GM04504 (cell line): ENCODE measurements at regions not wholly inside any gene's neighbourhood (a gene's known extent, or its start where the extent isn't known, plus 50 kb on each side); places are given as distances from the start of the nearest gene placed in this dataset.

ENCODE experiments used
- DNase-seq: peaks from one replicate; pipeline ENCODE4 v3.0.0-alpha.2; 2012; ENCODE audit warnings: low read depth

DNA sequence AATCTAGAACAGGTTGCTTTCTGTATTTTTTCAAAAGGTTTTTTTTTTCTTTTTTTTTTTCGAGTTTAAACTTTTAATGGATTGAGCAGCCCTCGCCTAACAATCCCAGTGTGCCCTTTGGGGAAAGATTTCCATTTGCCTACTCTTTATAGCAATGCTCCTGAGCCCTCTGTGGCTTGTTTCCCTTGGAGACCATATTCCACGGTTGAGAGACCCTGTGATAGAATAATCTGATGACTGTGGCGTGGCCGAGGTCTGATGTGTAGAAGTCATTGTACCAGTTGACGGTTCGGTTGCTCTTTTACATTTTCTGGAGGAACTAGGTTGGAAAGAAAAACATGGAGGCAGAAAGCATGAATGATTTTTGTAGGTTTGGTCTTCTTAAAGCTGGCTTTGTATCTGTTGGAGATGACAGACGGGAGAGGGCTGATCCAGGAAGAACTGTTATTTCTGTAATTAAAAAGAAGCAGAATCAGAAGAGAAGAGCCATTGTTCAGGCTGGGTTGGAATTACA, 305.7 kb upstream of the NRIP1 start:
- no peak for DNase-seq

DNA sequence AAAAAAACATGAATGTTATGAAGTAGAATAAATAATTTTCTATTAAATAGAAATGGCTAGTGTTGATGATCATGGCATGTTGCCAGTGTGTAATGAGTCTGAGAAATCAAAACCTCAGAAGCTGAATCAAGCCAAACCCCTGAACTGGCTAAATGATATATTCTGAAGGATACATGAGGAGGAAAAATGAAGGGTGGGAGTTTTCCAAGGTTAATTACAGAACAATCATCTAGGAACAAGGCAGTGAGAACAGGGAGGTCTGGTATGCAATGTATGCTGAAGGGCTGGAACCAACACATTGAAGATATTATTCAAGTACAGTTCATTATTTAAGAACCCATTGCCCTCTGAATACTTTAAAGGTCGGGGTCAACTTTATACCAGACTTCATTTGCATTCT, 309.1 kb upstream of the NRIP1 start:
- no peak for DNase-seq

DNA sequence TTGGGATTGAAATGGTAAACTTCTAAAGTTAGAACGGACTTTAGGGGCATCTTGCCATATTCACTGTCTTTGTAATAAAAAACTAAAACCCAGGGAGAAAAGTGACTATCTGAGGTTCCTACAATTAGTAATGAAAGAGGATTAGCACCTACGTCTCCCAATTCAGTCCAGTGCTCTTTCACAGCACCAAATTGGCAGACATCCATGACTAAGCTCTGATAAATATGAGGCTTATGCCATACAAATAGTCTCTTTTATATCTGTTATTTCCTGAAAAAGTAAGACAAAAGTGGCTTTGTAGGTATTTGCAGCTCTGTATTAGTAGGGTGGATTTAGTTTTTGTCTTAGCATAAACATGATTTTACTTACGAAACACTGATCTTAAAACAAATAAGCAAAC, 315.0 kb upstream of the NRIP1 start:
- no peak for DNase-seq

DNA sequence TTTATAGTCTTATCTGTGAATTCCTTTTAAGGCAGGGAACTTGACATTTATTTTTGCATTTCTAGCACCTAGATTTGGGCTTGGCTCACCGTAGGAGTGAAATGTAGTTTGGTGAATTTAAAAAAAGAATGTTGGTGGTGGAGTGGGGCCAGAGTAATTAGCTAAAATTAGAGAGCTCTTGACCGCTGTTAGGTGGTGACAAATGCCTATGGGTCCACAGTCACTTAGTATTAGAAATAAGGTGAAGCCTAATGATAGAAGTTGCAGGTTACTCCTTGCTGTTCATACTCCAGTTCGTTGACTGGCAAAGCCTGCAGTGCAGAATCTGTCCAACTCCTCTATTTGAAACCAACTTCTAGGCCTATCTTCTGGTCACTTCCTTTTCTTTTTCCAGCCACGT, 318.8 kb upstream of the NRIP1 start:
- no peak for DNase-seq

DNA sequence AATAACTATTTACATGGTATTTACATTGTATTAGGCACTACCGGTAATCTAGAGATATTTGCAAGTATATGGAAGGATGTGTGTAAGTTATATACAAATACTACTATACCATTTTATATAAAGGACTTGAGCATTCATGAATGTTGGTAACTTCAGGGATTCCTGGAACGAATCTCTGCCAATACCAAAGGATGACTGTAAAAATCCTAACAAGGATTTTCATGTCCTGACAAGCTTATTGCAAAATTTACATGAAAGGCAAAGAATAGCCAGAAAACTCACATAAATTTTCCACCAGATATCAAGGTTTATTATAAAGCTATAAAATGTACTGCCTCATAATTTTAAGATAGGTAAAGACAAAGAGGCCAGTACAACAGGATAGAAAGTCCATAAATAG, 325.2 kb upstream of the NRIP1 start:
- DNase-seq = no peak

DNA sequence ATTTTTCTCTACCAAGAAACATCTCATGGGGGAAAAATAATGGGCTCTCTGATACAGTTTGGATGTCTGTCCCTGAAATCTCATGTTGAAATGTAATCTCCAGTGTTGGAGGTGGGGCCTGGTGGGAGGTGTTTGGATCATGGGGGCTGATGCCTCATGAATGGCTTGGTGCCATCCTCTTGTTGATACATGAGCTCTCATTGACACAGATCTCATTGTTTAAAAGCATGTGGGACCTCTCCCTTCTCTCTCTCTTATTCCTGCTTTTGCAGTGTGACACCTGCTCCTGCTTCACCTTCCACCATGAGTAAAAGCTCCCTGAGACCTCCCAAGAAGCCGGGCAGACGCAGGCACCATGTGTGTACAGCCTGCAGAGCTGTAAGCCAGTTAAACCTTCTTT, 332.5 kb upstream of the NRIP1 start:
- no peak for DNase-seq

DNA sequence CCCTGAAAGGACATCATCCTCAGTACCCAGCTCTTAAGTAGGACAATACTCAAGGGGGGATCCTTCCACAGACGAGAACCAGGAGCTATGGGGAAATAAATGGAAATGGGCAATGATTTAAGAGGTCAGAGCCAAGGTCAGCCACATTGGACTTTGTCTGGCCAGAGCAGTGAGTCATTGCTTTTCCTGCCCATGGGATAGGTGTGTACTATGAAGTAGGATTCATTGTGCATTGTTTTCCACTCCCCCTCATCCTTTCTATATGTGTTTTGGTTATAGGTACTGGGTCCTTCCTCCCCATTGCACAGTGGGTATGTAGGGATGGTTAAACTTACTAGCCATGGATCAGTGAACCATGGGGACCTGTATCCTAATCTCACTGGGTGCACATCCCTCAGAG, 328.9 kb upstream of the USP25 start:
- DNase-seq = no peak

DNA sequence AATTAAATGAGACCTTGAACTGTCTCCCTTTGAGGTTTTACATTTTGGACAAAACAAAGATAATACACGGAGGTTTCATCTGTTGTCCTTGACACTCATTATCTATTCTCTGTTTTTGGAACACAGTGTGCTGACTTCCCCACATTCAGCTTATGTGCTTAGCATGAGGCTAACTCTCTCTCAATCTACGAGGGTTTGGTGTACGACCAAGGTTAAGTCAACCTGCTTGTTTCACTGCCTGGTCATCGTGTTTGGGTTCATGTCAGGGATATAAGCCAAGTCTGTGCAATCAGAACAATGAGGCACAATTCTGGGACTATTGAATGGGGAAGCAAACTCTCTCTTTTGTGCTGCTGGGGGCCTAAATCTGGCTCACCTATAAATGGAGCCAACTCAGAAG, 328.5 kb upstream of the USP25 start:
- DNase-seq = no peak

DNA sequence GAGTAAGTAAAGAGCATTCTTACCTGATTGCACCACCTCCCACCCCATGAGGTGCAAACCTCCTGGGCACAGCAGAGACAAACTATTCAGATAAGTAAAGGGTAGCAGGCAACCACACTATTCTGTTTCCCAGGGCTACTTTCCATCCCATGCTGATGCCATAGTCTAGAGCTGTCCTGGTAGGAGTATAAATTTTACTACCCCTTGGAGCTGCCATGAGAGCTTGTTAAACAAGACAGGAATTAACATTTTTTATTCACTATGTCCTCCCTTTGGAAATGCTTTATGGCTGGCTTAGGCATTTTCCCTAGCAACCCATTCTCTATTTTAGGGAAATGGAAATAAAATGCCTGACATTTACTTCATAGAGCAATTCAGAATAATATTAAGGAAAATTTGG, 324.6 kb upstream of the USP25 start:
- DNase-seq = no peak

DNA sequence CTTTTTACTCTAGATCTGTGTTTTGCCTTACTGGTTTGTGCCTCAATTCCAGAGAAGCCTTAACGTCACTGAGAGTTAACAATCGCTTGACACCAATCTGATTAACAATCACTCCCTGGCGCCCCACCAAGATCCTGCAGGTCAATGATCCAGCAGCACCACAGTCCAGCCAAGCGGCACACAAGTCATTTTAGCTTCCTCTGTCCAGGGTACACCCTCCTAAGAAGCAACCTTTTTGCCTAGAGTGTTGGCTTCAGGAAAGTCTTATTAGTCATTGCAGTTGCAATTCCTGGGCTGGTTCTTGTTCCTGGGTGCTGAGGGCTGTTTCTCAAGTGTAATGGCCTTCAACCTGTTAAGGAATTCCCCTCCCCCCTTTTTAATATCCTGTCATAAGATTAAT, 323.0 kb upstream of the USP25 start:
- DNase-seq = no peak

DNA sequence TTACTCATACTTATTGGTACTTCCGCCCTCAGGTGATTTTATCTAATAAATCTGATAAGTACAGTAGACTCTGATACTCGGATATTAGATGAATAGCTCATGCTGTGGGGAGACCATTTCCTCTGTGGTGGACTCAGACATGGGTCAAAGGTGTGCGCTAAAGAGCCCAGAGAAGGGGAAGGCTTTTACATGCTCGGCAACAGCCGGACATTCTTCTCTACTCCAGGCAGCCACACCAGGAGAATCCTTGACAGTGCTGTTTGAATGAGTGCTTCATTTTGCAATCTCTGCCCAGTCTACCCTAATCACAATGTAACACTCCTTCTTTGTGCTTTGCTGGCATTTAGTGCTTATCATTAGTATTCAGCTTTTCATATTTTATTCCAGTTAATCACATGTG, 322.2 kb upstream of the USP25 start:
- no peak for DNase-seq

DNA sequence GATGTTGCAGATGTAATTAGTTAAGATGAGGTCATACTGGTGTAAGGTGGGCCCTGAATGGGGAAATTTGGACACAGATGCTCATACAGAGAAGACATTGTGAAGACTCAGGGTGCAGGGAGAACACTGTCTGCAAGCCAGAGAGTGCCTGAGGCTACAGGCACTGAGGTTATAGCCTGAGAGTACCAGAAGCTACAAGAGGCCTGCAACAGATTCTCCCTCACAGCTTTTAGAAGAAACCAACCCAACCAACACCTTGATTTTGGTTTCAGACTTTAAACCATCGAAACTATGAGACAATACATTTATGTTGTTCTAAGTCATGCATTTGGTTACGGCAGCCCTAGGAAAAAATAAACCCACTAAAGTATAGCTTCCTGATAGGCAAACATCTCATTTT, 321.7 kb upstream of the USP25 start:
- no peak for DNase-seq

DNA sequence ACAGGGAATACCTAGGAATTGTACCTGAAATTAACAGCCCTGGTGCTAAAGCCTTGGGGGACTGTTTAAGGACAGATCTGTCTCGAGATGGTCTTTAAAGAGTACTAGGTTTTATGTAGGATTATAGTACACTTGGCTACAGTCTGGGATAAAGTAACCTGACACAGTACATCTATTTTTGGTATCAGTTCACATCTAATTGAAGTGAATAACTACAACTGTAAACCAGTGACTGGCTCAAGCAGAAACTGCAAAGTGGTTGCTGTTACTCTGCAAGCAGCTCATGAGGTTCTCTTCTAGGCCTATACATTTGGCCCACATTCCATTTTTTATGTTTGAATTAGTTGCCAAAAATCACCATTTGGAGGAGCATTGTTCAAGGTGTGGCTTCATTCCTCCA, 320.8 kb upstream of the USP25 start:
- DNase-seq = no peak

DNA sequence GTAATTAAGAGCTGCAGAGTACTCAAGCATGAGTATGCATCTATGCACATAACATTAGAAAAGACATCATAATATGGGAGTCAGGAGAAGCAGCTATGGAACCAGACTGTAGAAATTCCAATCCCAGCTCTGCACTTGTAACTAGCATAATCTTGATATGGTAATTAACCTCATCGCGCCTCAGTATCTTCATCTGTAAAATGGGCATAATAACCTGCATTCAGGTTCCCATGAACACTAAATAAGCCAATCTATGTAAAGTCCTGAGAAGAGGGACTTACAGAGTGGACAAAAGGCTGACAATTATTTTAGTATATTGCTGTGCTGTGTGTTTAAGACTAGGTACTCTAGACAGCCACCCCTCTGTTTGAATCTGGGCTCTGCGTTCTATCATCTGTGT, 318.9 kb upstream of the USP25 start:
- DNase-seq = no peak

DNA sequence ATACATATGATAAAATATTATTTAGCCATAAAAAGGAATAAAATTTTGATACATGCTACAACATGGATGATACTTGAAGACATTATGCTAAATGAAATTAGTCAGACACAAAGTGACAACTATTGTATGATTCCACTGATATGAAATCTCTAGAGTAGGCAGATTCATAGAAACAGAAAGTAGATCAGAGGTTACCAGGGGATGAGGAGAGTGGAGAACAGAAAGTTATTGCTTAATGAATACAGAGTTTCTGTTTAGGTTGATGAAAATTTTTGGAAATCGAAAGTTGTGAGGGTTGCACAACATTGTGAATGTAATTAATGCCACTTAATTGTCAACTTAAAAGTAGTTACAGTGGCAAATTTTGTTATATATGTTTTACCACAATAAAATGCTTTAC, 315.7 kb upstream of the USP25 start:
- DNase-seq = no peak

DNA sequence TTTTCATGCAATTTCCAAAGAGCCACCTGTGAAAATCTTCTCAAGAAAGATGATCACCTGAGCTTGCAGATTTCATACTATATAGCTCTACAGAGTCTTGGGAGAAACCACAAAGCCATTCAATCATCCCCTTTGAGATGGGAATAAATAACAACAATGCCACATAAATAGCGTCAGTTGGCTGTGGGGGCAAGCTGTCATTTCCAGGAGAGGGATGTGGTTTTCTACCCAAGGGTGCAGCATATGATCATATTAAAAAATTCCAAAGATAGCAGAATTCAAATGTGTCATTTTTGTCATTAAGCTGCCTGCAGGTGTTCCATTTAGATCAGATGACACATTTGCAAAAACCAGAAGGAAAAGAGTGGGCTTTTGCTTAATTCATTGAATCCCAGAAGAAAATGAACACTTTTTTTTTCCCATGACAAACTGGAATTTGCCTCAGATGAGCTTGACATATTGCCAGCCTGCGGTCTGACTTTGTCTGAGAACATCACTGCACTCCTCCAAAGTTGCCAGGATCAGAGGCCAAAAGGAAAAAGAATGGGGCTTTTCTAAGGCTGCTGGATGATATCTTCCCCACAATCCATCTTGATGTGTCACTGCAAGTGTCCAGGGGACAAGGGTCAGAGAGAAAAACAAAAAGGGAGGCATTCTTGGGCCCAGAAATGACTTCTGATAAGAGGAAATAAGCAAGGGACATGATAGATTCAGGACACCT, 314.1 kb upstream of the USP25 start:
- DNase-seq = no peak

DNA sequence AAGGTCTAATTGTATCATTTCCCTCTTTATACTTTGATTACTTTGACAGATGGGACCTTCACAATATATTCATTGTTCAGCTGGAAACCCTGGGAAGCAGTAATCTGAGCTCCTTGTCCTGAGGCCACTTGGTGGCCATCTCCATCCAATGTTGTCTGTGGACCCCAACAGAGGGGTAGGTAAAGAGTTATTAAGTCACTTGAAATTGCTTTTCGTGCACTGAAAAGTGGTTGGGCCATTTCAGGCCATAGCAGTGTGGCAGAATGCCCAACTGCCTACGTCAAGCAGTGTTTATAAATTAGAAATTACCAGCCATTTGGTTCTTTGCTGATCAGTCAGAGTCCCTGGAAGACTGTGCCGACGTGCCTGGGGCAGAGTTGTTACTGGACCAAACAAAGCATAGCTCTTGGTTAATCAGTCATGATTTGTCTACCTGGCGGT, 308.3 kb upstream of the USP25 start:
- no peak for DNase-seq

DNA sequence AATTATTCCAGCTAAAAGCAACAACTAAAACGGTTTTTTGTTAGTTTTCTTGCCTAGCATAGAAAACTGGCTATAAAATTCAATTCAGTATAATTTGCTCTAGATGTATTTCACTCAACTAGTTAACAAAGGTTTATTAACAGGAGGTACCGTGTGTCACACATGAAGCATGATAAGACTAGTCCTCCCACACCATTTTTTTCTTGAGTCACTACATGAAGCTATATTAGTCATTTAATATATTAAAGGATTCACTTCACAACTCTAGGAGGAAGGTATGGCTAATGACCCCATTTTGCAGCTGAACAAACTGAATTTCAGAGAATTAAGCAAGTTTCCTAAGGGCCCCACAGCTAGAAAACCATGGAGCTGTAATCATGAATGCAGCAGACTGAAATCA, 307.8 kb upstream of the USP25 start:
- DNase-seq = no peak

DNA sequence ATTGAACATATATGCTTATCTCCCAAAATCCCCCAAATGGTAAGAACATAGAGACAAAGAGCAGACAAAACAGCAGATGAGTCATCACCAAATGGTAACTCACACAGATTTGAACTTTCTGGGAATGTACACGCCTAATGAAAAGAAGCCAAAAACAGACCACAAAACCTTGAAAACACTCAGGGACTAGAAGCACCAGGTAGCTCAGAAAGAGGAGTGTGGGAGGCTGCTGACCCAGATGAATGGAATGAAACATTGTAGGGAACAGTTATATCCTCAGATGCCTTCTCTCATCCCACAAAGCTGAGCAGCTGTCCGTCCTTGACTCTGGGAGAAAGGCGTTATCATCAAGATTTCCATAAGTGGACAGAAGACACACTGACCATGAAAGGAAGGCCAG, 307.0 kb upstream of the USP25 start:
- DNase-seq = no peak

DNA sequence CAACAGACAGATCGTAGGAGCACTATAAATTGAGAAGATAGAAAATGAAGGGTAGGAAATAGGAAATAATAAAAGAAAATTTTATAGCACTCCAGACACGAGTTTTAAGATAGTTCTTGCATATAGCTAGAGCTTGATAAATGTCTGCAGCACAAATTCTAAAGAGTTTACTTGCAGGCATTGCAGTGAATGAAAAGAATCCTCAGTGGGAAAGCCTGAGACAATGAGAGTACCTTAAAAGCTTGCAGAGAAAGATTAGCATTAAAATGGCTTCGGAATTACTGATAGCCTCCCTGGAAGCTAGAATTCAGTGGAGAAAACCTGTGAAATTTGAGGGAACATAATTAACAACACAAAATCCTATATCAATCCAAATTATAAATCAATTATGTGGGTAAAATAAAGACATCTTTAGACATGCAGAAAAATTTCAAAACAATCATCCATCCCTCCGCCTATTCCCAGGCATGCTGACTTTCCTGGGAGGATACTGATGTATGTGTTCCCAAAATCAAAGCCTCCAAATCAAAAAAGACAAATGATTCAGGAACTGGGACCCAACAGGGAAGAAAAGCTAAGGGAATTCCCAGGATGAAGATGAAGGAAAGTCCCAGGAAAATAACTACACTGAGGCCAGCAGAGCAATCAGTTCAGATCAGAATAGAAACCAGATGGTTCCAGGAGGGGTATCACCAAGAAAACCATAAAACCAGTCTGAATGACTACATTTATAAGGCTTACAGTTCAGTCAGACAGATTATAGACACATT, 305.9 kb upstream of the USP25 start:
- DNase-seq = no peak

DNA sequence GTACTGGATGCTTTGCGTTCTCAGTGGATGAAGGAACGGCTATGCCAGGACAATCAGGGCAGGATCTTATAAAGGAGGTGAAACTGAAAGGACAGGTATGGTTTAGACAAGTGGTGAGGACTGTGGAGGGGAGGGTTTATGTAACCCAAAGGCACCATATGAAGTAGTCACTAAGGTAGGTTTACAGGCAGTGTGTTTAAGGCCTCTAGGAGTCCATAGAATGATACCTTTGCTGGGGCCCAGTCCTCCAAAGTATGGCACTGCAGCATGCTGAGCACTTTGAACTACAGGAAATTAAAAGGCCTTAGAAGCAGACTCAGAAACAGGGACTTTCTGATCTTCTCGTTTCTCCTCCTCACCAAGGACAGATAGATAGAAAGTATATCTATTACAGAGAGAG, 304.7 kb upstream of the USP25 start:
- DNase-seq = no peak

DNA sequence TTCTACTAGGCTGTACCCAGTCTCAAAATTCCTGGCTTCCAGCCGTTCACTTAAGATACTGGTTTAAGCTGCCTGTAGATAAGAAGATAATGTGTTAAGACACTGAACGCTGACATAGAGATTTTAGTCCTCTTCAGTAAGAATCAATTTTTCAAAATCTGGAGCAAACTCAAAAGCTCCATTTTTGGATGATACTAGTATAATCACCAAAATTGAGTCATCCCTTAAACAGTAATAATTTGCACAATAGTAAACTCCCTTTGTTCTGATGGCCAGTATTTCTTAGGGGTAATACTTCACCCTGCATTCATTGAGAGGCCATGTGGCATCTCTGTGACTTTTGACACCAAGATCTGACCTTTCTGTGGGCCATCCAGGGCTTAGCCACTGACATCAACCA, 299.8 kb upstream of the USP25 start:
- no peak for DNase-seq

DNA sequence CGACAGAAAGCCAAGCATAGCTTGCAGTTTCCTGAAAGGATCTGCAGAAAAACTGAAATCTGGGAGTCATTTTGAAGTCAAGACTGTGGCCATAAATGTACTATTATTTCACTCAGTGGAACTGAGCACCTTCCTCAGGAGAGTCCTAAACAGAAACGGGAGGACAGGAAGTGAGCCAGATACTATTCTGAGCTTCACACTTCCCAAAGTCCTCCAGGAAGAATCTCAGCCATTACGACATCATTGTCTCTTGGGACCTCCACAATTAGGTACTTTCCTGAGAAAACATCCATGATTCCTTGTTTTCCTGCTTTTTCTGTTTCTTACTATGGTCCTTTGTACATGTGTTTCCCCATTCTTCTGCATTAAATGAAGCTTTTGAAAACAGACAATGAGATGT, 299.2 kb upstream of the USP25 start:
- no peak for DNase-seq

DNA sequence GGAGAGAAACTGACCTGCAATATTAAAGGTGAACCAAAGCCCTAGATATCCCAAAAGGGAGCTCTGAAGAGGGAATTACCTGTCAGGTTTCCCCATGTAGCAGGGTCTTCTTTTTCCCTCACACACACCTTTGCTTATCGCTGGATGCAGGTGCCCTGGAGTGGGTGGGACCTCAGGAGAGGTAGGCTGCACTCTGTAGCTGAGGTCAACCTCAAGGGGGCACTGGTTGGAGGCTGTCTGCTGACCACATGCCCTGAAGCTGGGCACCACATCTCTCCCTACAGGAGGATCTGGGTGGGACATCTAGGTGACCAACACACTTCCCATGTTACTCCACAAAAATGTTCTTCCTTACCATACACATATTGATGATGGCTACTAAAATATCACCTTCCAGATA, 298.7 kb upstream of the USP25 start:
- DNase-seq = no peak
